Stimulated activated CD4-positive, alpha-beta T cell treated with anti-CD3 and anti-CD28 coated beads, Interleukin-4, amount 100 ng/mL, for 24 hours (primary cell): ENCODE measurements at regions not wholly inside any gene's neighbourhood (a gene's known extent, or its start where the extent isn't known, plus 50 kb on each side); places are given as distances from the start of the nearest gene placed in this dataset.
"Not testable (repeated sequence)": the region's sequence is repeated elsewhere in the genome, so short reads cannot be mapped to it uniquely, and the experiment has no call there.

Experiments
- DNase-seq: peaks from one replicate; pipeline ENCODE4 v3.0.0-alpha.2; 2020

DNA sequence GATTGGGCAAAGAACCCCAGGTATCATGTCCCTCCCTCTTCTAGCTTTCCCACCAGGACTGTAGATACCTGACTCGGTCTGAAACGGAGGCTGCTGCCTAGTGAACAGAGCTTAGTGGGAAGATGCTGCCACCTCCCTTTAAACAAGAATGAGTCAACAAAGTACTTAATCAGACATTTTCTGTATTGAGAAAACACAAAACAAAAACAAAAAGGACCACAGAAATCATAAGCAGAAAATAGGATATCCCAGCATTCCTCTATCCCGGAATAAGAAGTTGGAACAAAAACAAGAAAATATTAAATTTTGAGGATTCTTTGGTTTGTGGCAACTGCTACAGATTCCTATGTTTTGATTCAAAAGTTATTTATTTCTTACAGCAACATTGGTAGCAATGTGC is 51.7 kb upstream of the COL8A1 start:
- no peak for DNase-seq

DNA sequence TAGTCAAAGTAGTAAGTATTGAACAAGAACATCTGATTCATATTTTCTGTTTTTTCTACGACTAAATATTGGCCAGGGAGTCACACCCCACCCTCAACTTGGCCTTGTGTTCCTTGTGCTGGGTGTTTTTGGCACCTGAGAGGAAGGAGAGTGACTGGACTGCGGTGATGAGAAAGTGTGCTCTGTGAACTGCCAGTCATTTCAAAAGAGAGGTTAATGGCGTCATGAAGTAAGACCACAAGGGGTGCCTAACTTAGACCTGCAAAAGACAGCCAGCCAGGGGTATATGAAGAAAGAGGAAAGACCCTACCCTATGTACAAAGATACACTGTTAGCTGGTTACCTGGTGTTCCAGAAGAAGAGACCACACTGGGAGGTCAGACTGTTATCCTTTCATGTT is 58.4 kb upstream of the COL8A1 start:
- DNase-seq: no peak

DNA sequence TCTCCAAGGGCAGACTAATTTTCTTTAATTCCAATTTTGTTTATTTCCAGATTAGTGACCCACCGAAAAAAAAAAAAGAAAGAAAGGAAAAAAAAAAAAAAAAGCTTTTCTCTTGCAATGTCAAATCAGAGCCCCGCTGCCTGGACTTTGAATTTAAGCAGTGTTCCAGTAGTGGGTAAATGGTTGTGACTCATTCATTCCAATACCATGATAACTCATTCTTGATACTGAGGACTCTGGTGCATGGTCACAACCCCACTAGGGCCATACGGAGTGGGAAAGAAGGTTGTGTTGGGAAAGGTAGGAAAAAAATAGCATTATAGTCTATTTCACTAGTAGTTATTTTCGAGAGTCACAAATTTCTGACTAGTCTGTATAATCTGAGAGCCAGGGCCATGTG is 59.1 kb upstream of the COL8A1 start:
- no peak for DNase-seq

DNA sequence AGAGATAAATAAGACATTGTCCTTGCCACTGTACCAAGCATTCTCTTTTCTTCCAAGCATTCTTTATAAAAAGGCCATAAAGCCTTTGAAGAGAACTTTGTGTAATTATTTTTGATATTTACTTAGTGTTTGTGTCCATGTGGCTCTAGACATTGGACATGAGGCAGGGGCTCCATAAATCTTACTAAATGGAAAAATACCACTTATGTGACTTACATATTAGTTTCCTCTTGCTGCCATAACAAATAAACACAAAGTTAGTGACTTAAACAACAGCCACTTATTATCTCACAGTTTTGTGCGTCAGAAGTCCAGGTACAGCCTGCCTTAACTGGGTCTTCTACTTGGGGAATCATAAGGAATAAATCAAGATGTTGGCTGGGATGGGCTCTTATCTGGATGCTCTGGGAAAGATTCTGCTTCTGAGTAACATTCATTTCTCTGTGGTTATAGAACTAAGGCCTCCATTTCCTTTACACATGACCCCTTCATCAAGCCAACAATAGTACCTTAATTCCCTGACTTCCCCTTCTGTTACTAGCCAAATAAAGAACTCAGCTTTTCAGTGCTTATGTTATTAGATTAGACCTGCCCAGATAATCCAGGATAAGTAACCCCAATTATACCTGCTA is 59.9 kb upstream of the COL8A1 start:
- no peak for DNase-seq

DNA sequence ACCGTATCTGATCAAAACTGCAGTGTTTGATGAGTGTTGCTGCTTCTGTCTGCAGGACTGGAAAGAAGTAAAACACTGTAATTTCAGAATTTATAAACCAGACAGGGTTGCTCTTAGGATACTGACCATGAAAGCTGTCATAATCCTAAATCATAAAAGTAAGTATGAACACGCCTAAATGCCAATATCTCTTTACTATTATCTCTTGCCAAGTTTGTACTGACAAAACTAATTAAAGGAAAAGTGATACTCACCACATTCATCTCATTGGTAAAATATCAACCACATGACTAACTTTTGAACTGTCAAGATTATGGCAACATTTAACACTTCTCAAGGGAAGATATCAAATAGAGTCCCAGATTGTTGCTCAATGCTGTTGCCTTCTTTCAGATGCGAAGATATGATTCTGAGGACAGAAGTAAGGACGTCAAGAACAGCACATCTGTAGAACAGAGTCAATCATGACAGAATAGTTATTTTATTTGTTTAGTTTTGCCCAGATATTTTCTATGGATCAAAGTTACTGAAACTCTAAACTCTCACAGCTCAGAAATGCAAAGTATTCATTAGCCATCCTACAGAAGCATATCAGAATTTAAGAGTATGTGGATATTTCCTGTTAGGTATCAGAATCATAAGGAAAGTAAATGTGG is 61.4 kb upstream of the COL8A1 start:
- DNase-seq: no peak

DNA sequence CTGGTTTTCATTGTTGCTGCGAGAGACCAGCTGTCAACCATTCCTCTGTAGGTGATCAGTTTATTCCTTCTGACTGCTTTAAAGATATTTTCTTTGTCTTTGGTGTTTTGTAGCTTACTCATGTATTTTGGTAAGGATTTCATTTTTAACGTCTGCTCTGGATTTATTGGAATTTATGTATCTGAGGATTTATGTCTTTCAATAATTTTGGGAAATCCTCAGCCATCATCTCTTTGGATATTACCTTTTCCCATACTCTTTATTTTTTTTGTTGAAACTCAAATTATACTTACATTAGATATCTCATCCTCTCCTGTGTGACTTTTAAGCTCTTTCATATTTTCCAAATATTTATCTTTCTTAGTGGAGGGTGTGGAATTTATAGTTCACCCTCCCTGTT is 62.7 kb upstream of the COL8A1 start:
- DNase-seq: no peak

DNA sequence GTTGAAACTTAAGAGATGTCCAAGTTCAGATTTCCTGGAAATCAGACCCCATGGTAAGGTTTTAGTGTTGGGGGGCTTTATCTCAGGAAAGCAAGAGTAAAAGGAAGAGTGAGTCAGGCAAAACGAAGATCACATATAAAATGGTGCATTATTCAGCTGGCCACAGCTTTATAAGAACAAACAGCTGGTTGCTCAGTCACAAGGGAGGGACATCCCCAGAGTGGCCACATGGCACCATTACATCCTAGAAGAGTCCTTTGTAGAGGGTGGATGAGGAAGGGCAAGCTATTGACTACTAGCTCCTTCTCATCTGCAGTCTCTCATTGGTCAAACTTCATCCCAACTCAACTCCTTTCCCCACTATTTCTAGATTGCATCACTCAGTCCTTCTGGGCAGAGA is 68.3 kb upstream of the COL8A1 start:
- DNase-seq: no peak

DNA sequence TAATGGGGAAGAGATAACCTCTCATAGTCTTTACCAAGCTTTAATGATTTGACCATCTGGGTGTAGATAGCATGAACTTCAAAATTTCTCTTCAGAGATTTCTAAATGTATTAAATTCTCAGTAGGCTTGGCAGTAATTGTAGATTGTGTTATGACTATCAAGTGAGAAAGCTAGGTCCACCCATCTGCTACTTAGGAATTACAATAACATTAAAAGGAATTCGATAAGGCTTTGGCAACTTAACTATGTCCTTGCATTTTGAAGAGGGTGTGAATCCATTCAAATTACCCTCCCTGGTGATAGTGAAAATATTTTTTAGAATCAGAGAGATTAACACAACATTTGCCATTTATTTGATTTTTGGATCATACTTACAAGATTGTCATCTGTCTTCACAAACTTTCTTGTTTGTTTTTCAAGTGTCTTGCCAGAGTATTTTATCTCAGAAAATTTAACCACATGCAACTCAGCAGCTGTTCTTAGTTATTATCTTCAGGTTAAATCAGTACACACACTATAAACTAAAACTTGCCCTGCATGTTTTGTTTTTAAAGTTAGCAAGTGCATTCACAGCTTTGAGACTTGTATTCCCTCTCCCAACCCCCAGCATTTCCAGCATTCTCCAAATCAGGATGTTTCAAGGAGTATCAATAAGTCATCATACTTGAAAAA is 69.6 kb upstream of the COL8A1 start:
- no peak for DNase-seq

DNA sequence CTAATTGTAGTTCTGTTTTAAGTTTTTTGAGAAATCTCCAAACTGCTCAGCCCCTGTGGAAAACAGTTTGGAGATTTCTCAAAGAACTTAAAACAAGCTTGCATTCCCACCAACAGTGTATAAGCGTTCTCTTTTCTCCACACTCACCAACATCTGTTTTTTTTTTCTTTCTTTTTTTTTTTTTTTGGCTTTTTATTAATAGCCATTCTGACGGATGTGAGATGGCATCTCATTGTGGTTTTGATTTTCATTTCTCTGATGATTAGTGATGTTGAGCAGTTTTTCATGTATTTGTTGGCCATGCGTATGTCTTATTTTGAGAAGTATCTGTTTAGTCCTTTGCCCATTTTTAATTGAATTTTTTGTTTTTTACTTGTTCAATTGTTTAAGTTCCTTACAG is 73.1 kb upstream of the COL8A1 start:
- DNase-seq: no peak

DNA sequence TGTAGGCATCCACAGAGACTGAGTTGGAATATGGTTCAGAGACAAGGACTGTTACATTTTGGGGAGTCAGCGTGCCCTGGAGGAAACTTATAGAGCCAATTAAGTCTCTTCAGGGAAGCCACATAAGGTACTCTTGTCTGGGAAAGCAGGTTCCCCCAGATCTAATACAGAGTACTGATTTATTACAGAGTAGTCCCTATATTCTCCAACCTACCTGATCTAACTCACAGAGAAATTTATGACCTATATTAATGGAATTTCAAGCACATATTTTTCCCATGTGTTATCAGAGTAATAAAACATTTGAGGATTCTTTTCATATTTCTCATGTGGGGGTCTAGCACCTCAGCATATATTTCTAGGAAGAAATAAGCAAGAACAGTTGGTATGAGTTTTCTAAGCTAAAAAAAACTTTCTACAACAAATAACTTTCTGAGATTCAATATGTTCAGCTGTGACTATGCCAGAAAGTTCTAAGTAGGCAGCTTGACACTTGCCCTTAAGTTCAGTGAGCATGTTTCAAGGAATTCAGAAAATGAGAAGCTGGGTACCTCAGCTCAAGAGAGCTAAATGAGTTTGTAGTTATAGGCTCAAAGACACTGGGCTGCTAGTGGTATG is 75.3 kb upstream of the COL8A1 start:
- DNase-seq: no peak

DNA sequence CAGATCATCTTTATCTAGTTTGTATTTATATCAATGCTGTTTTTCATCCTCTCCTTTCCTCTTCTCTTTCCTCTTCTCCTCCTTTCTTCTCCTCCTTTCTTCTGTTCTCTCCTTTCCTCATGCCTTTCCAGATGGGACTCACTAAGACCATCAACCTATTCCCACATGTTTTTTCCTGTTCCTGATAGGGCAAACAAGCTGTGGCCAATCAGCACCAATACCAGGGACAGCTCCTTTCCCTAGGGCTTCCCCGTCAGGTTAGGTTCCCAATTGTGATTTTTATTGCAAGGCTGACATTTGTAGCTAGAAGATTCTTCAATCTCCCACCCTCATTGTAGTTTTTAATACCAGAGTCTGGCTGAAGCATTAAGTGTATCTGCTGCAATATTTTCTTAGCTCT is 76.3 kb upstream of the COL8A1 start:
- DNase-seq: no peak

DNA sequence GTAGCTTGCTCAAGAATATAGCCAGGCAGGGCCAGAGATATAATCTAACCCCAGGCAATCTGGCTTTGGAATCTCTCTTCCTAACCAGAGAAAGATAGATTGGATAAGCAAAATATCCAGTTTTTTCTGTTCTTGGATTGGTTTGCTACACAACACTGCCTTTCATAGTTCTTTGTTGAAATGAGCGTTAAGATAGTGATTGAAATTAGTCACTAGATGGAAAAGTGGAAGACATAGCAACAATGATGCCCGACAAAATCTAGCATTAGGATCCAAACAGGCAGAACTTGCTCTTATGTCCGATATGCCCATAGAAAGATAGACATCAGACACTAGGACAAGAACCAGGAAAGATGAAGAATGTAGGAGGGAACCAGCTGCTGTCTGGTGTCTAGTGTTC is 77.3 kb upstream of the COL8A1 start:
- no peak for DNase-seq

DNA sequence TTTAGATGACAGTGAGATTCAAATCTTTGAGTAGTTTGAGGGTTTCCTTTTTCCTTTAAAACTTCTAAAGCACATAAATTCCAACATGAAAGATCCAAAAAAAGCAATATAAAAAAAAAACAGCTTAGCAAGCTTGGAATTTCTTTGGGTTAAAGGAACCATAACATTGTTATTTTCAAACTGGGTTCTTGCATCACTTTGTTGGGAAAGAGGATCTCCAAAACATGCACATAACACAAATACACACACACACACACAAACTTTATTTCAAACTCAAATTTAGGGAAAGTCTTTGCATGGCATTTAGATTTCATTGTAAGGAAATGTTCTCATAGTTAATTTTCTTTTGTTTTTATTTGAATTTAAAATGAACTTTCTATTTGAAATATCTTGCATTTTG is 79.2 kb upstream of the COL8A1 start:
- DNase-seq: no peak

DNA sequence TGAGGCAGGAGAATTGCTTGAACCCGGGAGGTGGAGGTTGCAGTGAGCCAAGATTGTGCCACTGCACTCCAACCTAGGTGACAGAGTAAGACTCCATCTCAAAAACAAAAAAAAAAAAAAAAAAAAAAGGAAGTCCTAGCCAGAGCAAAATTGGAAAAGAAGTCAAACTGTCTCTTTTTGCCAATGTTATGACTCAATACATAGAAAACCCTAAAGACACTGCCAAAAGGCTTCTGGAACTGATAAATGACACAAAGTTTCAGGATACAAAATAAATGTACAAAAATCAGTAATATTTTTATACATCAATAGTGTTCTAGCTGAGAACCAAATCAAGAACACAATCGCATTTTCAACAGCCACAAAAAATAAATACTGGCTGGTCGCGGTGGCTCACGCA is 82.5 kb upstream of the COL8A1 start:
- DNase-seq: not testable (repeated sequence)

DNA sequence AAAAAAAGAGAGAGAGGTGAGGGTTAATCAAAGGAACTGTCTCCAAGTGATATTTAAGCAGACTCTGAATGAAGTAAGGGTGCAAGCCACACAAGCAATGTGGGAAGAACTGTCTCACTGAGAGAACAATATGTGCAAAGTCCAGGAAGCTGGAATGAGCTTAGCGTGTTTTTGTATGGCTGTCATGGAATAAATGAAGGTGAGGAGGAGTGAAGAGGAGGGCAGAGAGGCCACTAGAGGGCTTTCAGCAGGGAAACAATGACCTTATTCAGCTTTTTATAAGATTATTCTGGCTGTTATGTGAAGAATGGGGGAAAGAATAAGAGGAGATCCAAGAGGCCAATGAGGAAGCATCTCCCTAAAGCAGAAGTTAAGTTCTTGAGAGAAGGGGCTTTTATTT is 86.9 kb upstream of the COL8A1 start:
- no peak for DNase-seq

DNA sequence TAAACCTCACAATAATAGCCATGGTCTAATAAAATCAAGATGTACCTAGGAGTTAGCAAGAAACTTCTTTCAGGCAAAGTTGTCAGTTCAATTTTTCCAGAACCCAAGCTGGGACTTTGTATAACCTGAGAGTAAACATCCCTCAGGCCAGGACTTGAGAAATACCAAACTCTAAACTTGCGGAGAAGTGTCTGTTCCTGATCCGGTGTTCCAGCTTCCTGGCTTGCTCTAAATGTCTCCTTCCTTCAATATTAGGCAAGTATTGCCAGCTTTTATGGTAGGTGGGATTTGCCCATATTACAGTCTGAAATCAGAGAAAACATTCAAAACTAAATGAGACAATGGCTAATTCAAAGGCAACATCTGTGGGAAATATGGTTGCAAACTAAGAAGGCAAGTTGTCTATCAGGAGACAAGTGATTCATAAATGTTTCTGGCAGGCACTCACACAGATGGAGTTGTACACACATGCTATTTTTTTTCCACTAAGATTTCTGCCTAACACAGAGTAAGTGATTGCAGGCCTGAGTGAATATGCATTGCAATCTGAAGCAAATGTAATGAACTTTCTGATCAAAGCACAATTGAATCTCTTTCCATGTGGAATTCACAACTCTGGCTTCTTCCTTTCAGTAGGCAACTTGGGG is 88.3 kb upstream of the COL8A1 start:
- DNase-seq: no peak

DNA sequence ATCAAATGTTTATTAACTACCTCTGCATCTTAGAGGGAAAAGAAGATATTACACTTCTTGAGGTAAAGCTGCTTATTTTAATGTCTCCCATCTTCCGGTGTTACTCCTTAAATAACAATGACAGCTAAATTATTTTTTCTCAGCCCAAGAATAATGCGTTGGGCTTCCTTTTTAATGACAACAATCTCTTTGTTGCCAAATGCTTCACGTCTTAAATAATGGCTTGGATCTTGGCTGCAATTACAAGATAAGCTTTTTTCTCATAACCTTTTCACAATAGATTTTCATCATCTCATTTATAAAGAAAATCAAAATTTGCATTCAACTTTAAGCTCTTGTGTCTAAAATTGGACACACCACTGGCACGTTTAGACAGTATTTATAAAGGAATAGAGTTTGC is 89.2 kb upstream of the COL8A1 start:
- no peak for DNase-seq

DNA sequence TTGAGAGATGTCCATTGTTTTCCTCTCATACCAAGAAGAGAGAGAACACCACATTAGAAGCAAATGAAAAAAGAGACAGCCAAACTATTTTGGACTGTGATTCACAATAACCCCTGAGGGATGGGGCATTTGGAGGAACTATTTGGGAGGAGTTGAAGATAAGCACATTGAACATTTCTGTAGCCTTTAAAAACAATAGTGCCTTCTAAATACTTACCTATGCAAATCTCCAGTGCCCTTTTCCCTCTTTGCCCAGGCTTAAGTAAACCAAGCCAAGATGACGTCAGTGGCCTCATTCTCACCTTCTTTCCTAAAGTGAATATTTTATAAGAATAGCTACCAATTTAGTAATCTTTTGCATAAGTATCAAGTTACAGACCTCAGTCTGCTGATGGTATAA is 89.7 kb upstream of the COL8A1 start:
- DNase-seq: no peak

DNA sequence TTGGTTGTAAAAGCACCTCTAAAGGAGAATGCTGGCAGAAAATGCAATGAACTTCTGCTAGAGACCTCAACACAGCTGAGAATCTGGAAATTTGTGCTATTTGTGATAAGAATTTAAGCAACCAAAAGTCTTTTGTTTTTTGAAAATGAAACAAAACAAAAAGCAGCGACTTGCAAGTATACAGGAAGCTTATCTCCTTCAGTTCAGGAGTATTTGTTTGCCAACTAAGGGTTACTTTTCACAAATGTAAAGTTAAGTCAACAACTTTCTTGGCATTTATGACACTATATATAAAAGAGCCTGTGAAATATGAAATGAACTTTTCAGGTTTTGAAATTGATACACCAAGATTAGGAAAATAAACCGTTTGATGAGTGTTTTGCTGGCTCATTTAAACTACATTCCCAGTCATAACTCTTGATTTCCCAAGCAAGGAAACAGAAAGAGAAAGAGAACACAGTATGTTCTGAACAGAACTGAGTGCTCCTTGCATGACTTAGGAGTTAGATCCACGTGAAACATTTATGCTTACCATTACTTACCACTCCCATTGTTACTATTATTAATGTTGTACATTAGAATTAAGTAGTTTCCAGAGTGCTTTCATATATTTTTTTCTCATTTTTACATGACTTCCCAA is 92.3 kb upstream of the COL8A1 start:
- DNase-seq: no peak

DNA sequence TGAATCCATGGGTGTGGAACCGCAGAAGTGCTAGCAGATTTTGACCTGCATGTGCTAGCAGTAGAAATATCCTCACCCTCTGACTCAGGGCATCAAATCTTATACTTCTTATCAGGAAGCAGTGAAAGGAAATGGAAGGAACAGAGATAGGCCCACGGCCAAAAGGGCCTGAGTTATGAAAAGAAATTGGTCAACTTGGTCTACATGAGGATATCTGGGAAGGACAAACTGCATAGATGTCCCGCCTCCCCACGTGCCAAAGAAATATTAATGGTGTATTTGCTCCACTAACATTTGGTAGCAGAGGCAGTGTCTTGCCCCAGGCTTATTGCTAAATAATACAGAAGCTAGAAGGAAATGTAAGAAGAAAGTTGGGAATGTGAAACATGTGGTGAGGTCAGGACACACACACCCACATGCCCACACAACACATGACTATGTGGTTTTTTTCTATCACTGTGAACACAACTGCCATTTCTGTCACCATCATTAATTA is 93.6 kb upstream of the COL8A1 start:
- DNase-seq: no peak

DNA sequence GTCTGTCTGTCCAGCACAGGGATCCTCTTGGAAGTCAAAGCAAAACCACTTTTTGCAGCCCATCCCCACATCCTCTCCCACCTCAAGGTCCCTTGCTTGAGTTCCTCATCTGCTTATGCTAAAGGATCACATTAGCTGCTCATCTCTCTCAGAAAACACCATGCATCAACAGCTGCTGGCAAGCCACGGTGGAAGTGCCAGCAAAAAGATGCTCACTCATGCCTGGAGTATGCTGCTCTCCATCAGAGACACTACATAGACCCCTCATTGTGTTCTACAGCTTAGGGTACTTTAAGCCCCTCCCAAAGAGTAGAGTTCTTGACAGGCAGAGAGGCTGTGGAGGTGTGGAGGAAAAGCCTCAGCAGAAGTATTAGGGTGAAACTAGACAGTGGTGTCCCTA is 94.6 kb upstream of the COL8A1 start:
- DNase-seq: no peak

DNA sequence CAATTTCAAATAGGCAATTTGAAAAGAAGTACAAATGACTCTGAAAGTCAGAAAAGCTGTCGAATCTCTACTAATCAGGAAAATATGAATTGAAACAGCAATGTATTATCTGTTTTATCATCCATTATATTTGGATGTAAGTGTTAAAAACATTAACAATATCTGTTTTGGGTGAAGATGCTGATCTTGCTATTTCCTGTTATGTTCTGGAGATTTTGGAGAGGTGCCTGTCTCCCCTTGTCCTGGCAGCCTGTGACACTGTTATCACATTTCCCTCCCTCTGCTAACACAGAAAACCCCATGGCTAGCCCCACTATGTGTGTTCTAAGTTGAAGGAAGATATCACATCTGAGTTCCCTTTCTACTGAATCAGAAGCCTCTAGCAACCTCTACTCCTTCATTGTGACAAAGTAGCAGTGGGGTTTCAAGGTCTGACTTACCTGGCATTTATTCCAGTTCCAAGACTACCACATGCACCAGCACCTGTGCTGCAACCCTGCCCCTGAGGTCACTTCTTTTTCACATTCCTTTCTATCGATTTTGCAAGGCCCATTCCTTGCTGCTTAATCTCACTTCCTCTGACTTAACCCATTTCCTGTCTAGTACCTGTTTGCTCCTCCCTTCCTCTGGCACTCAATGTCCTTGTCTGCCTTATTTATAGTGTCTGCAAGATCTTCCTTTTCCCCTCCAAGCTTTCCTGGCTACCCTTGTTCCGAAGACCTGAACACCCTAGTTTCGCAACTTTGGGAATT is 95.5 kb upstream of the COL8A1 start:
- no peak for DNase-seq
